ENCODE measurements at regions not wholly inside any gene's neighbourhood (a gene's known extent, or its start where the extent isn't known, plus 50 kb on each side); places are given as distances from the start of the nearest gene placed in this dataset.

DNA sequence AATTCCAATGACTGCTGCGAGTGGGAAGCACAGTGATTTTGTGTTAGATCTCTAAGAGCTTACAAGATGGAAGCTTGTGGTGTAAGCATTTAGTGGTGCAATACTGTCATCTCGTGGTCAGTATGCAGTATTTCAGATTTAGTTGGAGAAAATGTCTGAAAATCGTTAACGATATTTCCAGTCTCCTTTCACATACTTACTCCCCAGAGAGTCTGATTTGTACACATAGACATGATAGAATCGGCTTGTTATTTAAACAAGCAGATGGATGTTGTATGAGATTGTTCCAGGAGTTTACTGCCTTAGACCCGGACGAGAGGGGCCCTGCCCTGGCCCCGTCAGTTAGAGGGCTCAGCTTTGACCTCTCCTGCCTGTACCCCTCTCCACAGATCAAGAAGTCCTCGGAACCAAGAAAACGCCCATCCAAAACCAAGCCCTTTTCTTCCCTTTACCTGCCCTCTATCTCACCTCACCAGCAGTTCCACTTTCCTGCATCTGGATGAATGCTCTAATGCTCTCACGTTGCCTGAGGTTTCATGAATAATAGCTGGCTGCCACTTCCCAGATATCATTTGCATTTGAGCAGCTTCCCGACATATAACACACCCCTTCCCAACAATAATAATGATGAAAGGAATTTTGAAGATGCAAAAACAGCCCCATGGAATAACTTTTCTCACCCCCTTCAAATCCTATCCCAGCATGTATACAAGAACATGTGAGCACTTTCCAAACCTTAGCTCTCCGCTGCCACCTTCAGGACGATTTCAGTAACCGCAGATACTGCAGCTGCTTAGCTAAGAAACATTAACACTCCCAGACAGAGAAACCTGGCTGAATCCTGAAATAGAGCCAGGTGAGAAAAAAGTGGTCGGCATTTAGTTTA lies 247.3 kb downstream of the LTN1 start:
- in situ Hi-C loops (cut with MboI) (loop anchor here (5.0 kb wide), 1 partner anchor 1898 kb away; the partner anchor contains the start of gene ADAMTS1), intact Hi-C loops (cut with micrococcal nuclease) (loop anchor here (1.0 to 5.0 kb wide), 3 partner anchors 195 to 1895 kb away; no protein-coding TSS in a partner anchor)
- no peaks in the 10 kb centered on the region for H3K9me1 ChIP-seq (ENCODE audit: control insufficient read depth, insufficient read depth, low read length)
- no peak overlapping the region for H3K27ac ChIP-seq (ENCODE audit: extremely low read depth, low read depth, low read length)
- no peaks in the 10 kb centered on the region for H3K27me3 ChIP-seq (ENCODE audit: control insufficient read depth in 2 of 2, insufficient read depth in 2 of 2, low read length in 2 of 2)
- WGBS (ENCODE audit: insufficient coverage, low coverage, missing lambda C conversion rate), result 4% methylated on average over 16 of the region's 16 CpGs
- H3K4me2 ChIP-seq (ENCODE audit: insufficient read depth, low read length), result peak overlapping the region; percentile 53
- CTCF ChIA-PET (ENCODE audit: low intra/inter-chr PET ratio), result interaction anchor here (0.6 to 3.6 kb wide), 5 partner anchors 36 to 1895 kb away, joined by 3 to 93 read pairs (median 3); no protein-coding TSS in a partner anchor
- no peaks in the 10 kb centered on the region for H3K9me3 ChIP-seq (replicated peaks; ENCODE audit: control insufficient read depth, insufficient read depth, low read depth, low read length)
- ATAC-seq (peak; percentile 97), FAIRE-seq (peak; percentile 84), DNase-seq (ENCODE audit: extremely low read depth in 1 of 4, low spot score in 3 of 4) (peak; percentile 65 to 82 (median 78))
- no TSS peak for BruUV-seq (replicated peaks)
- no peak overlapping the region for H3K4me3 ChIP-seq
- H3K9ac ChIP-seq (ENCODE audit: insufficient read depth in 1 of 2, low read depth in 2 of 2, low read length in 2 of 2), result no peak overlapping the region
- H3K4me1 ChIP-seq (replicated peaks in 1 of 2; ENCODE audit: control insufficient read depth in 2 of 2, insufficient read depth in 2 of 2, low read length in 2 of 2), result no peaks in the 10 kb centered on the region
- H3K36me3 ChIP-seq (ENCODE audit: control insufficient read depth, insufficient read depth, low read length), result no peaks in the 10 kb centered on the region
- H4K20me1 ChIP-seq (replicated peaks; ENCODE audit: control insufficient read depth, insufficient read depth, low read length), result no peaks in the 10 kb centered on the region
- H2AFZ ChIP-seq (ENCODE audit: low read depth, low read length), result peak overlapping the region; percentile 76
- no peaks in the 10 kb centered on the region for H3K79me2 ChIP-seq (ENCODE audit: control insufficient read depth, insufficient read depth, low read length)
- POLR2A ChIA-PET, result interaction anchor here (0.8 to 1.7 kb wide), 4 partner anchors 9 to 1900 kb away, joined by 3 to 5 read pairs (median 4); no protein-coding TSS in a partner anchor
- TF ChIP-seq TEAD2 (tag; IDR thresholded peaks at IDR 0.05) (peak; percentile 72; the same call in 1 of the 2 replicates), ADNP (tag; IDR thresholded peaks at IDR 0.05) (no peak), ZNF134 (CRISPR knock-in tag; conservative IDR thresholded peaks at IDR 0.05) (no peak), FOXK2 (conservative IDR thresholded peaks at IDR 0.05 in 1 of 2, IDR thresholded peaks at IDR 0.05 in 1 of 2; ENCODE audit: low read depth in 2 of 2) (peak; percentile 90), HDAC3 (IDR thresholded peaks at IDR 0.05; ENCODE audit: borderline replicate concordance, partially characterized antibody) (no peak), MLLT1 (IDR thresholded peaks at IDR 0.05) (peak in 1 of 2 experiments; percentile 66; a peak in 1 of 4 replicates), MYC (IDR thresholded peaks at IDR 0.05; ENCODE audit: low read depth, low read length) (peak; percentile 48), MYC (CRISPR knock-in tag; IDR thresholded peaks at IDR 0.05; ENCODE audit: borderline replicate concordance, low read depth) (no peak), ZNF384 (IDR thresholded peaks at IDR 0.05; ENCODE audit: low read depth, low read length) (0 out of 2 replicates have a peak, but pooled peaks have one; percentile 9)
- TF ChIP-seq, protein P1, sequence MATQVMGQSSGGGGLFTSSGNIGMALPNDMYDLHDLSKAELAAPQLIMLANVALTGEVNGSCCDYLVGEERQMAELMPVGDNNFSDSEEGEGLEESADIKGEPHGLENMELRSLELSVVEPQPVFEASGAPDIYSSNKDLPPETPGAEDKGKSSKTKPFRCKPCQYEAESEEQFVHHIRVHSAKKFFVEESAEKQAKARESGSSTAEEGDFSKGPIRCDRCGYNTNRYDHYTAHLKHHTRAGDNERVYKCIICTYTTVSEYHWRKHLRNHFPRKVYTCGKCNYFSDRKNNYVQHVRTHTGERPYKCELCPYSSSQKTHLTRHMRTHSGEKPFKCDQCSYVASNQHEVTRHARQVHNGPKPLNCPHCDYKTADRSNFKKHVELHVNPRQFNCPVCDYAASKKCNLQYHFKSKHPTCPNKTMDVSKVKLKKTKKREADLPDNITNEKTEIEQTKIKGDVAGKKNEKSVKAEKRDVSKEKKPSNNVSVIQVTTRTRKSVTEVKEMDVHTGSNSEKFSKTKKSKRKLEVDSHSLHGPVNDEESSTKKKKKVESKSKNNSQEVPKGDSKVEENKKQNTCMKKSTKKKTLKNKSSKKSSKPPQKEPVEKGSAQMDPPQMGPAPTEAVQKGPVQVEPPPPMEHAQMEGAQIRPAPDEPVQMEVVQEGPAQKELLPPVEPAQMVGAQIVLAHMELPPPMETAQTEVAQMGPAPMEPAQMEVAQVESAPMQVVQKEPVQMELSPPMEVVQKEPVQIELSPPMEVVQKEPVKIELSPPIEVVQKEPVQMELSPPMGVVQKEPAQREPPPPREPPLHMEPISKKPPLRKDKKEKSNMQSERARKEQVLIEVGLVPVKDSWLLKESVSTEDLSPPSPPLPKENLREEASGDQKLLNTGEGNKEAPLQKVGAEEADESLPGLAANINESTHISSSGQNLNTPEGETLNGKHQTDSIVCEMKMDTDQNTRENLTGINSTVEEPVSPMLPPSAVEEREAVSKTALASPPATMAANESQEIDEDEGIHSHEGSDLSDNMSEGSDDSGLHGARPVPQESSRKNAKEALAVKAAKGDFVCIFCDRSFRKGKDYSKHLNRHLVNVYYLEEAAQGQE (IDR thresholded peaks at IDR 0.05; ENCODE audit: borderline replicate concordance), result peak; percentile 85
- TF ChIP-seq, protein P1 (CRISPR knock-in tag; IDR thresholded peaks at IDR 0.05; ENCODE audit: low read depth), result no peak
